Neural cell (in vitro differentiated cells): ENCODE measurements at regions not wholly inside any gene's neighbourhood (a gene's known extent, or its start where the extent isn't known, plus 50 kb on each side); places are given as distances from the start of the nearest gene placed in this dataset.

Experiments used
- EP300 ChIP-seq: fragments of 450-650 bp; conservative IDR thresholded peaks from 2 replicates; pipeline ENCODE4 v1.6.1; 2014; ENCODE audit warnings: antibody characterized with exemption, mild to moderate bottlenecking, moderate library complexity; ENCODE audit not compliant: poor library complexity, severe bottlenecking
- EZH2 ChIP-seq: fragments of 200-600, 300-800 bp; shearing (Covaris generic), sonication (generic); IDR thresholded peaks from 2 replicates; pipeline ENCODE4 v1.6.1; 2014; ENCODE audit warnings: antibody characterized with exemption, low read length, borderline replicate concordance, mild to moderate bottlenecking; ENCODE audit not compliant: insufficient read depth, poor library complexity, severe bottlenecking
- MXI1 ChIP-seq: fragments of 450-650 bp; conservative IDR thresholded peaks from 2 replicates; pipeline ENCODE4 v1.6.1; 2014; ENCODE audit warnings: antibody characterized with exemption, mild to moderate bottlenecking; ENCODE audit not compliant: poor library complexity, severe bottlenecking
- POLR2AphosphoS5 ChIP-seq: IDR thresholded peaks from 2 replicates; pipeline ENCODE4 v1.6.1; 2012
- SMC3 ChIP-seq: fragments of 450-650 bp; conservative IDR thresholded peaks from 2 replicates; pipeline ENCODE4 v1.6.1; 2014; ENCODE audit warnings: antibody characterized with exemption, mild to moderate bottlenecking, moderate library complexity; ENCODE audit not compliant: poor library complexity
- TF ChIP-seq, protein P1 (sequence below): fragments of 450-650 bp; IDR thresholded peaks from 2 replicates; pipeline ENCODE4 v1.5.1; 2014; ENCODE audit warnings: antibody characterized with exemption, mild to moderate bottlenecking, moderate library complexity; ENCODE audit not compliant: poor library complexity, severe bottlenecking
- TF ChIP-seq, protein P2 (sequence below): IDR thresholded peaks from 2 replicates; pipeline ENCODE4 v1.6.1; 2012; ENCODE audit warnings: borderline replicate concordance

DNA sequence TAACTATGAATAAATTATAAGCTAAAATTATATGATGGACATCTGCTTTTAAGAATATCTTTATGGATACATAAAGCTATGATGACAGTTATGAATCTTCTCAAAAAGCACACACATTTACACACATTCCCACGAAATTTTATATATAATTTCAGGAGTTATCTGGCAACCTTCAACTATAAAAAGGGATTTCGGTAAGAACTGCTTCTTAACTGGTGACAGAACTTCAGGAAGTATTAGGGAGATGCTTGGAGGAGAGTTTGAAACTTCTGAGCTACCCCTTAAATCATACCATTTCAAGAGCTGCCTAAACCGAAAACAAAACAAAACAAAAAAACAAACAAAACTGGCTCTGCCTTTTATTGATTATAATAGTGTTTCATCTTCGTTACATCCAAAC is 399.4 kb downstream of the ZEB2 start:
- TF ChIP-seq EP300, result no peak
- TF ChIP-seq, protein P1, sequence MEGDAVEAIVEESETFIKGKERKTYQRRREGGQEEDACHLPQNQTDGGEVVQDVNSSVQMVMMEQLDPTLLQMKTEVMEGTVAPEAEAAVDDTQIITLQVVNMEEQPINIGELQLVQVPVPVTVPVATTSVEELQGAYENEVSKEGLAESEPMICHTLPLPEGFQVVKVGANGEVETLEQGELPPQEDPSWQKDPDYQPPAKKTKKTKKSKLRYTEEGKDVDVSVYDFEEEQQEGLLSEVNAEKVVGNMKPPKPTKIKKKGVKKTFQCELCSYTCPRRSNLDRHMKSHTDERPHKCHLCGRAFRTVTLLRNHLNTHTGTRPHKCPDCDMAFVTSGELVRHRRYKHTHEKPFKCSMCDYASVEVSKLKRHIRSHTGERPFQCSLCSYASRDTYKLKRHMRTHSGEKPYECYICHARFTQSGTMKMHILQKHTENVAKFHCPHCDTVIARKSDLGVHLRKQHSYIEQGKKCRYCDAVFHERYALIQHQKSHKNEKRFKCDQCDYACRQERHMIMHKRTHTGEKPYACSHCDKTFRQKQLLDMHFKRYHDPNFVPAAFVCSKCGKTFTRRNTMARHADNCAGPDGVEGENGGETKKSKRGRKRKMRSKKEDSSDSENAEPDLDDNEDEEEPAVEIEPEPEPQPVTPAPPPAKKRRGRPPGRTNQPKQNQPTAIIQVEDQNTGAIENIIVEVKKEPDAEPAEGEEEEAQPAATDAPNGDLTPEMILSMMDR, result no peak
- TF ChIP-seq, protein P2, sequence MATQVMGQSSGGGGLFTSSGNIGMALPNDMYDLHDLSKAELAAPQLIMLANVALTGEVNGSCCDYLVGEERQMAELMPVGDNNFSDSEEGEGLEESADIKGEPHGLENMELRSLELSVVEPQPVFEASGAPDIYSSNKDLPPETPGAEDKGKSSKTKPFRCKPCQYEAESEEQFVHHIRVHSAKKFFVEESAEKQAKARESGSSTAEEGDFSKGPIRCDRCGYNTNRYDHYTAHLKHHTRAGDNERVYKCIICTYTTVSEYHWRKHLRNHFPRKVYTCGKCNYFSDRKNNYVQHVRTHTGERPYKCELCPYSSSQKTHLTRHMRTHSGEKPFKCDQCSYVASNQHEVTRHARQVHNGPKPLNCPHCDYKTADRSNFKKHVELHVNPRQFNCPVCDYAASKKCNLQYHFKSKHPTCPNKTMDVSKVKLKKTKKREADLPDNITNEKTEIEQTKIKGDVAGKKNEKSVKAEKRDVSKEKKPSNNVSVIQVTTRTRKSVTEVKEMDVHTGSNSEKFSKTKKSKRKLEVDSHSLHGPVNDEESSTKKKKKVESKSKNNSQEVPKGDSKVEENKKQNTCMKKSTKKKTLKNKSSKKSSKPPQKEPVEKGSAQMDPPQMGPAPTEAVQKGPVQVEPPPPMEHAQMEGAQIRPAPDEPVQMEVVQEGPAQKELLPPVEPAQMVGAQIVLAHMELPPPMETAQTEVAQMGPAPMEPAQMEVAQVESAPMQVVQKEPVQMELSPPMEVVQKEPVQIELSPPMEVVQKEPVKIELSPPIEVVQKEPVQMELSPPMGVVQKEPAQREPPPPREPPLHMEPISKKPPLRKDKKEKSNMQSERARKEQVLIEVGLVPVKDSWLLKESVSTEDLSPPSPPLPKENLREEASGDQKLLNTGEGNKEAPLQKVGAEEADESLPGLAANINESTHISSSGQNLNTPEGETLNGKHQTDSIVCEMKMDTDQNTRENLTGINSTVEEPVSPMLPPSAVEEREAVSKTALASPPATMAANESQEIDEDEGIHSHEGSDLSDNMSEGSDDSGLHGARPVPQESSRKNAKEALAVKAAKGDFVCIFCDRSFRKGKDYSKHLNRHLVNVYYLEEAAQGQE, result no peak
- TF ChIP-seq MXI1, result no peak
- no peak for TF ChIP-seq POLR2AphosphoS5
- no peak for TF ChIP-seq SMC3
- TF ChIP-seq EZH2, result no peak
